PC-9 (cell line): ENCODE measurements at regions not wholly inside any gene's neighbourhood (a gene's known extent, or its start where the extent isn't known, plus 50 kb on each side); places are given as distances from the start of the nearest gene placed in this dataset.

ENCODE experiments used
- BruUV-seq: library from RNA; stranded (reverse); fragments of 400-500 nt; replicated peaks from 2 replicates; lab custom pipeline; 2021; lab: Mats Ljungman, UMichigan
- CTCF ChIA-PET: fragments of 300-600 bp; sonication (Branson Sonifier 250); formaldehyde crosslinking; loops from one replicate; lab custom pipeline; 2022; ENCODE audit warnings: antibody characterized with exemption; lab: Charles Lee
- POLR2A ChIA-PET: fragments of 300-600 bp; sonication (Branson Sonifier 250); formaldehyde crosslinking; loops from one replicate; lab custom pipeline; 2022; ENCODE audit warnings: antibody characterized with exemption; ENCODE audit not compliant: unreplicated experiment; lab: Charles Lee
- DNase-seq, 2 experiments: peaks; one replicate each; pipeline versions ENCODE4 v3.0.0 to v3.0.0-alpha.2; 2015 to 2022; ENCODE audit warnings: mixed read lengths in 1 of 2
- H2AFZ ChIP-seq: fragments of 200-600 bp; sonication (generic); 2 replicates; pipeline ENCODE4 v1.8.1; 2017; ENCODE audit warnings: antibody characterized with exemption
- H3F3A ChIP-seq: fragments of 200-600 bp; sonication (generic); 2 replicates; pipeline ENCODE4 v1.8.1; 2017; ENCODE audit warnings: antibody characterized with exemption, mild to moderate bottlenecking, low read depth; ENCODE audit not compliant: insufficient read depth
- H3K27ac ChIP-seq: fragments of 200-600 bp; sonication (generic); 2 replicates; pipeline ENCODE4 v1.6.1; 2016; ENCODE audit warnings: mixed run types
- H3K27me3 ChIP-seq: fragments of 200-600 bp; sonication (generic); 2 replicates; pipeline ENCODE4 v1.6.1; 2016; ENCODE audit warnings: low read depth, mixed run types; ENCODE audit not compliant: insufficient read depth
- H3K36me3 ChIP-seq: fragments of 200-600 bp; sonication (generic); 2 replicates; pipeline ENCODE4 v1.6.1; 2016; ENCODE audit warnings: low read depth, mixed run types
- H3K4me1 ChIP-seq: fragments of 200-600 bp; sonication (generic); replicated peaks from 2 replicates; pipeline ENCODE4 v1.6.1; 2016; ENCODE audit warnings: mixed run types; ENCODE audit not compliant: insufficient read depth
- H3K4me2 ChIP-seq: fragments of 200-600 bp; sonication (generic); 2 replicates; pipeline ENCODE4 v1.6.1; 2017; ENCODE audit warnings: mixed run types
- H3K4me3 ChIP-seq: fragments of 200-600 bp; sonication (generic); 2 replicates; pipeline ENCODE4 v1.6.1; 2016; ENCODE audit warnings: mixed run types
- H3K79me2 ChIP-seq: fragments of 200-600 bp; sonication (generic); 2 replicates; pipeline ENCODE4 v1.6.1; 2017; ENCODE audit warnings: low read depth, mixed run types
- H3K9me2 ChIP-seq: fragments of 200-600 bp; sonication (generic); 2 replicates; pipeline ENCODE4 v1.8.1; 2017; ENCODE audit warnings: mild to moderate bottlenecking; ENCODE audit not compliant: insufficient read depth
- H3K9me3 ChIP-seq: fragments of 200-600 bp; sonication (generic); 2 replicates; pipeline ENCODE4 v1.8.1; 2016; ENCODE audit warnings: low read depth; ENCODE audit not compliant: insufficient read depth
- H4K20me1 ChIP-seq: fragments of 200-600 bp; sonication (generic); 2 replicates; pipeline ENCODE4 v1.8.1; 2017; ENCODE audit not compliant: insufficient read depth
- CTCF ChIP-seq: fragments of 200-600 bp; sonication (generic); conservative IDR thresholded peaks from 2 replicates; pipeline ENCODE4 v1.6.1; 2017; ENCODE audit warnings: mixed run types, antibody characterized with exemption, mild to moderate bottlenecking, moderate library complexity
- EZH2 ChIP-seq: fragments of 200-600 bp; sonication (generic); IDR thresholded peaks from 2 replicates; pipeline ENCODE4 v1.8.0; 2017; ENCODE audit warnings: antibody characterized with exemption, low read depth
- intact Hi-C: fragments of 100-400 bp; cut with micrococcal nuclease; formaldehyde crosslinking; loops from one replicate; pipeline ENCODE4 v1.10.0; 2022; ENCODE audit not compliant: unreplicated experiment

- H3K4me2 ChIP-seq, result no peak overlapping the region
- ChIA-PET CTCF (no interaction called here), POLR2A (no interaction called here)
- no peaks in the 10 kb centered on the region for H3K4me1 ChIP-seq
- TF ChIP-seq CTCF (no peak), EZH2 (no peak)
- no peaks in the 10 kb centered on the region for H4K20me1 ChIP-seq
- no peak overlapping the region for H3K4me3 ChIP-seq
- no peaks in the 10 kb centered on the region for H3K27me3 ChIP-seq
- H2AFZ ChIP-seq, result no peak overlapping the region
- no peak for DNase-seq
- H3K79me2 ChIP-seq, result no peaks in the 10 kb centered on the region
- H3K9me3 ChIP-seq, result no peaks in the 10 kb centered on the region
- H3K9me2 ChIP-seq, result no peaks in the 10 kb centered on the region
- H3K27ac ChIP-seq, result no peak overlapping the region
- intact Hi-C loops, result no loop called here
- no peaks in the 10 kb centered on the region for H3K36me3 ChIP-seq
- no TSS peak for BruUV-seq
- H3F3A ChIP-seq, result no peaks in the 10 kb centered on the region
These were observed 302.8 kb upstream of the ADAMTS5 start for GRCh38 chr21:27269644-27270043.

- H3F3A ChIP-seq, result no peaks in the 10 kb centered on the region
- H3K9me2 ChIP-seq, result no peaks in the 10 kb centered on the region
- no peaks in the 10 kb centered on the region for H3K4me1 ChIP-seq
- TF ChIP-seq EZH2 (no peak), CTCF (no peak)
- POLR2A ChIA-PET, result no interaction called here
- H3K9me3 ChIP-seq, result no peaks in the 10 kb centered on the region
- H3K4me2 ChIP-seq, result no peak overlapping the region
- DNase-seq, result no peak
- CTCF ChIA-PET, result no interaction called here
- no peak overlapping the region for H3K27ac ChIP-seq
- no peak overlapping the region for H3K4me3 ChIP-seq
- H3K36me3 ChIP-seq, result no peaks in the 10 kb centered on the region
- no peaks in the 10 kb centered on the region for H4K20me1 ChIP-seq
- H3K27me3 ChIP-seq, result no peaks in the 10 kb centered on the region
- no TSS peak for BruUV-seq
- H2AFZ ChIP-seq, result no peak overlapping the region
- intact Hi-C loops, result no loop called here
- no peaks in the 10 kb centered on the region for H3K79me2 ChIP-seq
These were observed 301.4 kb upstream of the ADAMTS5 start for GRCh38 chr21:27268290-27268689.

GRCh38 chr21:27265949-27266348 is 299.1 kb upstream of the ADAMTS5 start:
- H3K4me3 ChIP-seq, result no peak overlapping the region
- H2AFZ ChIP-seq, result no peak overlapping the region
- H3K4me1 ChIP-seq, result no peaks in the 10 kb centered on the region
- no peak overlapping the region for H3K4me2 ChIP-seq
- H3K9me3 ChIP-seq, result no peaks in the 10 kb centered on the region
- H3K27me3 ChIP-seq, result no peaks in the 10 kb centered on the region
- no peak overlapping the region for H3K27ac ChIP-seq
- TF ChIP-seq EZH2, result no peak
- no peak for TF ChIP-seq CTCF
- no peaks in the 10 kb centered on the region for H3K36me3 ChIP-seq
- ChIA-PET CTCF (no interaction called here), POLR2A (no interaction called here)
- H3F3A ChIP-seq, result no peaks in the 10 kb centered on the region
- BruUV-seq, result no TSS peak
- H3K9me2 ChIP-seq, result no peaks in the 10 kb centered on the region
- H3K79me2 ChIP-seq, result no peaks in the 10 kb centered on the region
- no peak for DNase-seq
- H4K20me1 ChIP-seq, result no peaks in the 10 kb centered on the region
- intact Hi-C loops, result no loop called here
